Activated naive CD4-positive, alpha-beta T cell treated with anti-CD3 and anti-CD28 coated beads, Interleukin-2, amount 50 U/mL, for 24 hours (primary cell): ENCODE measurements at regions not wholly inside any gene's neighbourhood (a gene's known extent, or its start where the extent isn't known, plus 50 kb on each side); places are given as distances from the start of the nearest gene placed in this dataset.
"Not testable (repeated sequence)": the region's sequence is repeated elsewhere in the genome, so short reads cannot be mapped to it uniquely, and the experiment has no call there.

Experiments
- H3K27ac Mint-ChIP-seq: one replicate; pipeline ENCODE4 v1.8.0; 2021; ENCODE audit warnings: mild to moderate bottlenecking, mixed read lengths
- H3K27me3 Mint-ChIP-seq: one replicate; pipeline ENCODE4 v1.8.0; 2021; ENCODE audit warnings: mixed read lengths
- H3K36me3 Mint-ChIP-seq: one replicate; pipeline ENCODE4 v1.8.0; 2021; ENCODE audit warnings: mixed read lengths
- H3K4me1 Mint-ChIP-seq: one replicate; pipeline ENCODE4 v1.8.0; 2021; ENCODE audit warnings: mixed read lengths
- H3K4me3 Mint-ChIP-seq: one replicate; pipeline ENCODE4 v1.8.0; 2021; ENCODE audit warnings: mild to moderate bottlenecking, mixed read lengths
- H3K9me3 Mint-ChIP-seq: one replicate; pipeline ENCODE4 v1.8.0; 2021; ENCODE audit warnings: mixed read lengths

GRCh38 chr9:101902051-101902450 is 163.6 kb upstream of the GRIN3A start:
- no peak overlapping the region for H3K27ac Mint-ChIP-seq
- no peaks in the 10 kb centered on the region for H3K36me3 Mint-ChIP-seq
- no peaks in the 10 kb centered on the region for H3K4me1 Mint-ChIP-seq
- no peaks in the 10 kb centered on the region for H3K27me3 Mint-ChIP-seq
- H3K9me3 Mint-ChIP-seq, result no peaks in the 10 kb centered on the region
- no peak overlapping the region for H3K4me3 Mint-ChIP-seq

GRCh38 chr9:101897196-101897595 is 158.7 kb upstream of the GRIN3A start:
- no peaks in the 10 kb centered on the region for H3K9me3 Mint-ChIP-seq
- H3K36me3 Mint-ChIP-seq, result no peaks in the 10 kb centered on the region
- no peaks in the 10 kb centered on the region for H3K4me1 Mint-ChIP-seq
- H3K27me3 Mint-ChIP-seq, result peaks cover 3% of the 10 kb centered on the region
- no peak overlapping the region for H3K27ac Mint-ChIP-seq
- no peak overlapping the region for H3K4me3 Mint-ChIP-seq

GRCh38 chr9:101893661-101894646 is 155.5 kb upstream of the GRIN3A start:
- Mint-ChIP-seq H3K9me3 (no peaks in the 10 kb centered on the region), H3K36me3 (no peaks in the 10 kb centered on the region), H3K4me3 (no peak overlapping the region), H3K27me3 (peaks cover 3% of the 10 kb centered on the region), H3K27ac (no peak overlapping the region), H3K4me1 (no peaks in the 10 kb centered on the region)

GRCh38 chr9:101881508-101881907 is 143.1 kb upstream of the GRIN3A start:
- Mint-ChIP-seq H3K27ac (no peak overlapping the region), H3K27me3 (peaks cover 6% of the 10 kb centered on the region), H3K4me3 (no peak overlapping the region), H3K4me1 (no peaks in the 10 kb centered on the region), H3K36me3 (no peaks in the 10 kb centered on the region), H3K9me3 (no peaks in the 10 kb centered on the region)

GRCh38 chr9:101880846-101881245 is 142.4 kb upstream of the GRIN3A start:
- no peak overlapping the region for H3K27ac Mint-ChIP-seq
- H3K4me3 Mint-ChIP-seq, result no peak overlapping the region
- H3K36me3 Mint-ChIP-seq, result no peaks in the 10 kb centered on the region
- H3K27me3 Mint-ChIP-seq, result peaks cover 5% of the 10 kb centered on the region
- no peaks in the 10 kb centered on the region for H3K9me3 Mint-ChIP-seq
- no peaks in the 10 kb centered on the region for H3K4me1 Mint-ChIP-seq

- Mint-ChIP-seq H3K27ac (no peak overlapping the region), H3K4me3 (no peak overlapping the region), H3K9me3 (no peaks in the 10 kb centered on the region), H3K4me1 (no peaks in the 10 kb centered on the region), H3K27me3 (peaks cover 1% of the 10 kb centered on the region), H3K36me3 (no peaks in the 10 kb centered on the region)
Observed at GRCh38 chr9:101878734-101879133, 140.3 kb upstream of the GRIN3A start.

- H3K27me3 Mint-ChIP-seq, result no peaks in the 10 kb centered on the region
- no peak overlapping the region for H3K27ac Mint-ChIP-seq
- no peak overlapping the region for H3K4me3 Mint-ChIP-seq
- H3K9me3 Mint-ChIP-seq, result no peaks in the 10 kb centered on the region
- H3K36me3 Mint-ChIP-seq, result no peaks in the 10 kb centered on the region
- H3K4me1 Mint-ChIP-seq, result no peaks in the 10 kb centered on the region
Observed at GRCh38 chr9:101877439-101877838, 139.0 kb upstream of the GRIN3A start.

GRCh38 chr9:101861472-101861871 is 123.0 kb upstream of the GRIN3A start:
- H3K4me3 Mint-ChIP-seq, result no peak overlapping the region
- no peak overlapping the region for H3K27ac Mint-ChIP-seq
- H3K27me3 Mint-ChIP-seq, result peaks cover 4% of the 10 kb centered on the region
- no peaks in the 10 kb centered on the region for H3K36me3 Mint-ChIP-seq
- no peaks in the 10 kb centered on the region for H3K4me1 Mint-ChIP-seq
- no peaks in the 10 kb centered on the region for H3K9me3 Mint-ChIP-seq

- Mint-ChIP-seq H3K27me3 (peaks cover 4% of the 10 kb centered on the region), H3K4me1 (no peaks in the 10 kb centered on the region), H3K27ac (no peak overlapping the region), H3K36me3 (no peaks in the 10 kb centered on the region), H3K9me3 (no peaks in the 10 kb centered on the region), H3K4me3 (no peak overlapping the region)
Observed at GRCh38 chr9:101860920-101861319, 122.5 kb upstream of the GRIN3A start.

- no peaks in the 10 kb centered on the region for H3K36me3 Mint-ChIP-seq
- H3K27ac Mint-ChIP-seq, result no peak overlapping the region
- no peaks in the 10 kb centered on the region for H3K4me1 Mint-ChIP-seq
- H3K27me3 Mint-ChIP-seq, result peaks cover 4% of the 10 kb centered on the region
- no peaks in the 10 kb centered on the region for H3K9me3 Mint-ChIP-seq
- no peak overlapping the region for H3K4me3 Mint-ChIP-seq
Observed at GRCh38 chr9:101859620-101860019, 121.2 kb upstream of the GRIN3A start.

- H3K9me3 Mint-ChIP-seq, result no peaks in the 10 kb centered on the region
- no peak overlapping the region for H3K4me3 Mint-ChIP-seq
- no peaks in the 10 kb centered on the region for H3K4me1 Mint-ChIP-seq
- H3K27me3 Mint-ChIP-seq, result peaks cover 2% of the 10 kb centered on the region
- no peaks in the 10 kb centered on the region for H3K36me3 Mint-ChIP-seq
- H3K27ac Mint-ChIP-seq, result no peak overlapping the region
Observed at GRCh38 chr9:101858026-101858425, 119.6 kb upstream of the GRIN3A start.

GRCh38 chr9:101849102-101849707 is 110.8 kb upstream of the GRIN3A start:
- Mint-ChIP-seq H3K36me3 (no peaks in the 10 kb centered on the region), H3K27me3 (peaks cover 7% of the 10 kb centered on the region), H3K4me1 (no peaks in the 10 kb centered on the region), H3K4me3 (no peak overlapping the region), H3K27ac (no peak overlapping the region), H3K9me3 (no peaks in the 10 kb centered on the region)

- Mint-ChIP-seq H3K4me3 (no peak overlapping the region), H3K27me3 (peaks cover 7% of the 10 kb centered on the region), H3K4me1 (no peaks in the 10 kb centered on the region), H3K36me3 (no peaks in the 10 kb centered on the region), H3K9me3 (no peaks in the 10 kb centered on the region), H3K27ac (no peak overlapping the region)
Observed at GRCh38 chr9:101848485-101848919, 110.1 kb upstream of the GRIN3A start.

- peaks cover 3% of the 10 kb centered on the region for H3K27me3 Mint-ChIP-seq
- H3K27ac Mint-ChIP-seq, result no peak overlapping the region
- H3K4me3 Mint-ChIP-seq, result no peak overlapping the region
- no peaks in the 10 kb centered on the region for H3K4me1 Mint-ChIP-seq
- H3K9me3 Mint-ChIP-seq, result no peaks in the 10 kb centered on the region
- H3K36me3 Mint-ChIP-seq, result no peaks in the 10 kb centered on the region
Observed at GRCh38 chr9:101846161-101846560, 107.7 kb upstream of the GRIN3A start.

GRCh38 chr9:101840694-101841188 is 102.3 kb upstream of the GRIN3A start:
- H3K4me1 Mint-ChIP-seq, result no peaks in the 10 kb centered on the region
- peaks cover 1% of the 10 kb centered on the region for H3K27me3 Mint-ChIP-seq
- H3K27ac Mint-ChIP-seq, result no peak overlapping the region
- no peaks in the 10 kb centered on the region for H3K9me3 Mint-ChIP-seq
- no peak overlapping the region for H3K4me3 Mint-ChIP-seq
- H3K36me3 Mint-ChIP-seq, result no peaks in the 10 kb centered on the region

- not testable (repeated sequence) for H3K36me3 Mint-ChIP-seq, H3K9me3 Mint-ChIP-seq, H3K27me3 Mint-ChIP-seq, H3K4me1 Mint-ChIP-seq, H3K27ac Mint-ChIP-seq, H3K4me3 Mint-ChIP-seq
Observed at GRCh38 chr9:101838988-101839387, 100.5 kb upstream of the GRIN3A start.
